HG03558 (cell line): ENCODE measurements at regions not wholly inside any gene's neighbourhood (a gene's known extent, or its start where the extent isn't known, plus 50 kb on each side); places are given as distances from the start of the nearest gene placed in this dataset.

Experiments used
- ATAC-seq: cut with Tn5 transposase; IDR thresholded peaks from one replicate; pipeline ENCODE4 v1.9.1; 2021; ENCODE audit warnings: moderate number of reproducible peaks; ENCODE audit not compliant: unreplicated experiment; ENCODE audit errors: extremely low read depth

DNA sequence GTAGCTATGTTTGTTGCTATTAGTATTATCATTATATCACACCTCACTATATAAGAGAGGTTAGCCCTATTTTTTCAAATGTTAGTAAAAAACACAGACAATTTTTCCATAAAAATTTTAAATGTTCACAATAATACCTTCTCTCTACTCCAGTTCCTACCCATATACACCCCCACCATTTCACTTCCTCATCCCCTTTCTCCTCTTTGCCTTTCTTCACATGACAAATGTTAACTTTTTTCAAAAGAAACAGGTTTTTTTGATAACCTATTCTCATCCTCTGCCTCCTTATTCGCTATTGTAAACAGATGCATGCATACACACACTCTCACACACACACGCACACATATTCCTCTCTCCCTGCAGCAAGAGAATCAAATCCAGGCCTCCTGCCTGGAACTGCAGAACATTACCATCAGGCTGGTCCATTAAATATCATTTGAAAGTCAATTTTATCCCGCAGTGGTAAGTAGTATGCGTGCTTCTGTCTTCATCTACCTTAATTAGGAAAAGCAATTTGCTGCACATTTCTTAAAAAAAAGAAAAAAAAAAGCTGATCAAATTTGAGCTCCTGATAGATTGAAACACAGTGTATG is 55.5 kb downstream of the MID1IP1 start:
- ATAC-seq, result no peak

DNA sequence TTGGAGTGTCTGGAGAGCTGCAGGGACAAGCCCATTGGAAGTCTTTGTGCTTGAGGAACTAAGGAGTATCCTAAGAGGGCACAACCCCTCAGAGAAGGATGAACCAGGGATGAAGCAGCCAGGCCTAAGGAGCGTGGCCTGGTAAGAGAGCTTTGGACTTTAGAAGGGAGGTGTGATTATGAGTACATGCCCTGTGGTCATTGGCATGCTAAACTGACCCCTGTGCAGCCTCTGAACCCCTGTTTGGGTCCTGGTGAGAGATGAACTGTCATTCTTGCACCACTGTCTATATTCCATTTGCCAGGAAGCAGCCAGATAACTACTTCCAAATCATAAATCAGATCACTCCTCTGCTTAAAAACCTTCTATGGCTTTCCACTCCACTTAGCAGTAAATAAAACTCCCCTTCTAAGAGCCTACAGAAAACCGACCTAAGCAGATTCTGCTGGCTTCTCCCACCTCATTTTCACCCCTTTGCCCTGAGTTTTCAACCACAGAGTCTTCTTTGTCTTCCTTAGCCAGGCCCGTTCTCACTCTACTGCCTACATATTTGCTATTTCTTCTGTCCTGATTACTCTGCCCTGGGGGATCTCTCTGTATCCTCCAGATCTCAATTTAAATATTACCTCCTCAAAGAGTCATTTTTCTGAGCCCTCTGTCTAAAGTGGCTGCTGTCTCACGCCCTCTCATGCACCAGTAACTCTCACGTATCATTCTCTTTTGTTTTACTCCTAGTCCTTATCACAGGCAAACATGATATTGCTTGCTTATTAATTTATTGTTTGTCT is 56.7 kb downstream of the MID1IP1 start:
- no peak for ATAC-seq

DNA sequence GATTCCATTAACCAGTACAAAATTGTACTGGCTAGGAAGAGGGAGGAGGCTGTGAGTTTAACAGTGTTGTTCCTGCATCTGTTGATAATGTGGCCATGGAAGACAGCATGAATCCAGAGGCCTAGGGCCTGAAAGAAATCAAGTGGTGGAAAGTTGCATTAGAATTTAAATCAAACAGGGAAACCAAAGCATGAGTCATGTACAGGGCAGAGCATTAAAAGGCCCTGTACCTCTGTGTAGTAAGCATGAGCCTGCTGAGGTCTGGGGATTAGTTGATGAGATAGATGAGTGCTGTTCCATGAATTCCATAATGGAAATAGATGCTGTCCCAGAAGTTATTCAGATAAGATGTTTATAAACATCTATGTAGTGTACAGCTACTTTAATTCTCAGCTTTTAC is 58.3 kb downstream of the MID1IP1 start:
- no peak for ATAC-seq

DNA sequence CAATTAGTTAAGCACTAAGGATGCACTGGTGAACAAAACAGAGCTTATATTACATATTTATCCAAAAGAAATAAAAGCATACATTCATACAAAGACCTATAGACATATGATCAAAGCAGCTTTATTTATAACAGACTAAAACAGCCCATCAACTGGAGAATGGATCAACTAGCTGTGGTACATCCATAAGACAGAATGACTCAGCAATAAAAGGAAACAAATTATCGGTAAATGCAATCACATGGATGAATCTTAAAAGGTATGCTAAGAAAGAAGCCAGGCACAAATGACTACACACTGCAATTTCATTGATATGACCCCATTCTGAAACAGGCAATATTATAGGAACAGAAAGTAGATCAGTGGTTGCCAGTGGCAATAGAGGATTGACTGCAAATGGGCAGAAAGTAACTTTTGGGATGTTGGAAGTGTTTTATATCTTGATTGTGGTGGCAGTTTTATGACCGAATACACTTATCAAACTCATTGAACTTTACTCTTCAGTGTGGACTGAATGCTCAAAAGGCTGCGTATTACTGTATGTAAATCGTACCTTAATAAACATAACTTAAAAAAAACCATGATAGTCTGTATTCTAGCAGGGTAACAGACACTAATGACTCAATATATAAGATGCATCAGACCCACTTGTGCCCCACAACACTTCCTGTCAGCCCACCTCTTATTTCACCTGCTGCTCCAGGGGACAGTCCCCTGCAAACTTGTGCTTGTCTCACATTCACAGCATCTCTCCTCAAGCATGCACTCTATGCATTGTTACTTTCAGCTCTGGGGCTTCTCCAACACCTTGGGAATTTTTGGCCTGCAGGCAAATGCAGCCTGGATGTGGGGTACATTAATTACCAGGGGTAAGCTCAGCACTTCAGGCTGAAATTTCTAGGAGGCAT is 59.1 kb downstream of the MID1IP1 start:
- ATAC-seq, result no peak

DNA sequence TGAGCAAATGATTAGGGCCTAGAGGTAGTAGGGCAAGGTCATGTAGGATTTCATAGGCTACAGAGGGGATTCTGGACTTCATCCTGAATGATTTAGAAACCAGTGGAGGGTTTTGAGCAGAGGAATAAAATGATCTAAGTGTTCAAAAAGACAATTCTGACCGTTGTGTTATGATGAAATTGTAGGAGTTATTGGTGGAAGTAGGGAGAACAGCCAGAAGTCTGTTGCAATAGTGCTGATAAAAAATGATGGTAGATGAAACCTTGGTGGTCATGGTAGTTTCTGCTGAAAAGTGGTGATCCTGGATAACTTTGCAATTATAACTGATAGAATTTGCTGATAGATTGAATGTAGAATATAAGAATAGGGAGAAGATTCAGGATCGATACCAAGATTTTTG is 60.2 kb downstream of the MID1IP1 start:
- no peak for ATAC-seq

DNA sequence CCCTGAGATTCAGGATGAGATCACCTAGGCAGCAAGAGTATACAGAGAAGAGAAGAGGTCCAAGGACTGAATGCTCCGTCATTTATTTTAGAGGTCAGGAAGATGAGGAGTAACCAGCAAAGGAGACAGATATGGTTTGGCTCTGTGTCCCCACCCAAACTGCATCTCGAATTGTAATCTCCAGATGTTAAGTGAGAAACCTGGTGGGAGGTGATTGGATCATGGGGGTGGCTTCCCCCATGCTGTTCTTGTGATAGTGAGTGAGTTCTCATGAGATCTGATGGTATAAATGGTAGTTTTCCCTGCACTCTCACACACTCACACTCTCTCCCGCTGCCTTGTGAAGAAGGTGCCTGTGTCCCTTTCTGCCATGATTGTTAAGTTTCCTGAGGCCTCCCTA is 60.8 kb downstream of the MID1IP1 start:
- ATAC-seq, result no peak

DNA sequence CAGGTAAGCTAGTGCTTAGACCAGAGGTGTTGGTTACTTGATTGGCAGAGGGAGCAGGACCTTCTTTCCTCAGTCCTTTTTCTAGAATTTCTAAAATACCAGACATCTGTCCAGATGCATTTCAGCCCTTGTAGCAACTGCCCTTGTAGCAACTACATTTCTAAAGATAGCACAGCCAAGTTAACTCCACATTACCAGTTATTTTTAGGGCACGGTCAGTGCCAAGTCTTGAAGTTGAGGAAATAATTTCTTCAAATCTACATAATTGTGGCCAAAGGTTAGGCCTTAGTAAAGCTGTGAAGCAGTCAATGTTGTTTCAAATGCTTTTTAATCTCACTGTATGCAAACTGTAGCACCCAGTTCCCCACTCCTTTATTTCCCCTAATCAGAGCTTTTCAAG is 62.9 kb downstream of the MID1IP1 start:
- no peak for ATAC-seq

DNA sequence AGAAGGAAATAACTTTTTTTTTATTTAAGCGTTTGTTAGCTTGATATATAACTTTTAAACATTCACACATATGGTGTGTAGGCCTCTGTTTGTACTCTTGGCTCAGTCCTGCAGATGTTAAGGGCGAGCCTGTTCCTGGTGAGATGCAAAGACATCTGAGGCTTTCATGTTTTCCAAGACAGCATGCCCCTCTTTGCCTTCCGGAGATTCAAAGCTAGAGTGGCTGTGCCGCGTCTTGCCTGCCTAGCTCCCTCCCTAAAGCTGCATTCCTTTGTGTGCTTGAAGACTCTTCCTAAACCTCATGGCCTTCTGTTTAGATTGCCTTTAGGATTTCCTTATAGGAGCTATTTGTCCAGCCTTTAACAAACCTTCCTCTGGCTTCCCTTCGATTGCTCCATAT is 67.1 kb downstream of the MID1IP1 start:
- ATAC-seq, result no peak

DNA sequence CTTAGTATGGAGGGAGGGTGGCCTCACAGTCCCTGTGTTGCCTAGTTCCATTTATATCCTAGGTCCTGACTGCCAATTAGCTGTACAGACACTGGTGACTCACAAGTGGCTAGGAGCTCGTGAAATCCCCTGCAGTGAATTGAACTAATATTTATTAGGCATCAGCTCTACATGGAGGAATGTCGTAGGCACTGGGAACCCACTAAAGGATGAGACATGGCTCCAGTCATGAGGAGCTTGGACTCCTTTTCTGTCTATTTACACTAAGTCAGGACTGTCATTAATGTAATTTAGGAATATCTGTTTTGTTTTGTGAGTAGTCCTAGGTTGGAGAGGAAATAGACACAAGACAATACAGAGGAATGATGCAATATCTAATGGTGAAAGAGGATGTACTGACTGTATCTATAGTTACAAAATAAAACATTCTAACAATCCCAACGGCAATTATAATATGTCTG is 67.7 kb downstream of the MID1IP1 start:
- no peak for ATAC-seq

DNA sequence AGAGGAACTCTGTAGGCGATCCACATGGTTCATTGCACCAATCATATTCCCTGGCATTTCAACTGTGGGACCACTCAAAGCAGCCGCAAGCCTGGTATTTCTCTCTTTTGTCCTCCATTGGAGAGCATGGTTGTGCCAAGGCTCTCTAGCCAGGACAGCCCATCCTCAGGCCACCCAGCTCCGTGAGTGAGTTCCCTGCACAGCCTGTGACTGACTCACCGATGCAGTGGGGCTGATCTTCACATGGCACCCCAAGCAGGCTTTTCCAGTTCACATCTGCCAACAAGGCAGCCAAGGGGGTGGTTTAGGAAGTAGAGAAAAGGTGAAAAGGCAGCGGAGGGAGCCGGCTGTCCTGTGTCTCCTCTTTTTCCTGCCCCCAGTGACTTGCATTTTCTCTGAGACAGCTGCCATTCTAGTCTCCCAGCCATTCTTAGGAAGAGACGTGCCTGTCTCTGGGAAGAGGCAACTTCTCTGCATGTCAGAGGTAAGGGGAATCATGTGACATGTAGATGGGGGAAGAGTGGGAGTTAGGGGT is 69.2 kb downstream of the MID1IP1 start:
- ATAC-seq, result no peak

DNA sequence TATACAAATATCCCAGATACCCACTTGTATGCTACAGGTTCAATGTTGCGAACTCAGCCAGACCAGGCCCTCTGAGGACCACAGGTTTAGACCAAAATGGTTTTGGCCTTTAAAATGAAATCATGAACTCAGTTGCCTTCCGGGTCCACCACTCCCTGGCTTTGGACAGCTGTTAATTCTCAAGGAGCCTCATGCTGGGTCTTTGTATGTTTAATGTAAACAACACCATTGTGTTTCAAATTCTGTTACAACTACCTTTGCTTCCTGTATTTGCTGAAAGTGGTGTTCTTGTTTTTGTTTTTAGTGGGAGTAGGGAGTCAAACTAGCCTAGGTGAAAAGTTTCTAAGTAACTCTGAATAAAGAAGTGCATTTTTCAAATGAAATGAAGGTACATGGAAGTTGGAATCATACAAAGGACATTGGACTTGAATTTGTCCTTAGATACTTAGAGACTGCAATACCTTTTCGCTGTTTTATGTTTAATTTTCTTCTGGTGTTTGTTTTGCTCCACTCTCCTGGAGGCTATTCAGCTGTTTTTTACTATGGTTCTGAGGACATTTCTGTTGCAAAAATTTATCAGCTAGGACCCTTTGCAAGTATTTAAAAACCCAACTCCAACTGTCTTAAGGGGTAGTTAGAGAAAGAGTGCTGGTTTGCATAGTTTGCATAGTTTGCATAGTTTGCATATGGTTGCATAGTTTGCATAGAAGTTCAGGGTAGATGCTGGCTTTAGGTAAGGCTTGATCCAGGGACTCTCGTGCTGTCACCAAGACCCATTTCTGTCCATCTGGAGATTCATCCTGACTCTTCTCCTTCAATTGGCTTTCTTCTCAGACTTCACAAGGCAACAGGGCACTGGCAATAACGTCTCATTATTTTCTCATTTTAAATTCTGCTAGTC is 70.1 kb downstream of the MID1IP1 start:
- ATAC-seq, result no peak

DNA sequence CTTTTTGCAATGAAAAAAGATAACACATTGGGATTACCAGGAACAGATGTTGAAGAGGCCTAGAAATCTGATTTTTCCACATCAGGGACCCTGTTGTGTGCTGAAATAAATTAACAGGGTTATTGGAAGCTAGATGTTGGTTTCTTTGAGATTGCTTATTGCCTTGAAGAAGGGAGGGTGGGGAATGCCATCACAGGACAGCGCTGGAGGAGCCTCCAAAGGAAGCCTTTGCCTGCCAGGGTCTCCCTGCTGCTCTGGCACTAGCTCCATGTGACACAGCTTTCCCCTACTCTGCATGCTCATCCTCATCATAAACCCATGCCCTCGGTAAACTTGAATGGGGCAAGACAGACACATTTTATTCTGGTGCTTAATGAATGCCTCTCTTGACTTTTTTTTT is 76.1 kb downstream of the MID1IP1 start:
- no peak for ATAC-seq

DNA sequence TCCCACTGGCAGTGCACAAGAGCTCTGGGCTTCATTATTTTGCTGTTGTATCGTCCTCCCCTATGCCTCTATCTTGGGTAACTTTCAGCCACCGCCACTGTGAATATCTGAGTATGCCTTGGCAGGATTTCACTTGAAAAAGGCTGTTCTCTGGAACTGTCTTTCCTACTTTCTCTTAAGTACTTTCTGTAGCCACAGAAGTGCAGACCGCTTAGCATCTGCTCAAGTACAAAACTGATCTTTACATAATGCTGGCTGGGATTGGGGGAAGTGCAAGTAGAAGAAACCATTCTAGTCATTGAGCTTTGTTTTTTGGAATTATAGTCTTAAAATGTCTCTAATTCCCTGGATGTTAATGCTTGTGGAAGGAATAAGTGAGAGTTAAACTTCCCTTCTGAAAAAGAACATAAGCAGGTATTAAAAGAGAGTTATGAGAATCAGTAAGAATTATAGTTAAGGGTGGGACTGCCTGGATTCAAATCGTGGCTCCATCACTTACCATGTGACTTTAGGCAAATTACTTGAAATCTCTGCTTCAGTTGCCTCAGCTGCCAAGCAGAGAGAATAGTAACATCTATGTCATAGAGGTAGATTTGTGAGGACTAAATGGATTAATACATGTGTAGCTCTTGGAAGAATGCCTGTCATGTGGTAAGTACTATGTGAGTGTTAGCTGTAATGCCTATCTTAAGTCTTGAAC is 77.5 kb downstream of the MID1IP1 start:
- no peak for ATAC-seq

DNA sequence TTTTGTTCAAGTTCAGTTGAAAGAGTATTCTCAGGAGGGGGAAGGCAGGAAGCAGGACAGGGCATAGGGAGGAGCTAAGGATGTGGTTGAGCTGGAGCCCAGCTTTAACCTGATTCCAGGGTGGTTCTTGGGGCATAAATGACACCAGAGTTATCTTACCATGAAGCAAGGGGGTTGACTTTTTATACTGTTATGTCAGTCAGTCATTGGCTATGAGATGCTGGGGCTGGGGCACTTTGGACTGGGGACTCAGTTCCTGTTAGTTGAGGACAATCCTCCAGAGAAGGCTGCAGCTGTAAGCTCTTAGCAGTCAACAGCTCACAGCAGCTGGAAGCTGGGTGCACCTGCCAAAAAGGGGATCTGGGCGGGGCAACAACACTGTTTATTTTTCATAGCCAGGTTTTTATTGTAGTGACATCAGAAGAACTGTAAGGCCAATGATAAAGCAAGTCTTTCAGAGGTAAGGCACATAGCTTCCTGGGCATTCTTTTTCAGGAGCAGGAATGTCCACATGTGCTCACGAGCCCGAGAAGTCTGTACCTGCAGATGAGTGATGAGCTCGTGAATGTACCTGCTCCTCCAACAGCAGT is 78.5 kb downstream of the MID1IP1 start:
- peak; percentile 44 for ATAC-seq

DNA sequence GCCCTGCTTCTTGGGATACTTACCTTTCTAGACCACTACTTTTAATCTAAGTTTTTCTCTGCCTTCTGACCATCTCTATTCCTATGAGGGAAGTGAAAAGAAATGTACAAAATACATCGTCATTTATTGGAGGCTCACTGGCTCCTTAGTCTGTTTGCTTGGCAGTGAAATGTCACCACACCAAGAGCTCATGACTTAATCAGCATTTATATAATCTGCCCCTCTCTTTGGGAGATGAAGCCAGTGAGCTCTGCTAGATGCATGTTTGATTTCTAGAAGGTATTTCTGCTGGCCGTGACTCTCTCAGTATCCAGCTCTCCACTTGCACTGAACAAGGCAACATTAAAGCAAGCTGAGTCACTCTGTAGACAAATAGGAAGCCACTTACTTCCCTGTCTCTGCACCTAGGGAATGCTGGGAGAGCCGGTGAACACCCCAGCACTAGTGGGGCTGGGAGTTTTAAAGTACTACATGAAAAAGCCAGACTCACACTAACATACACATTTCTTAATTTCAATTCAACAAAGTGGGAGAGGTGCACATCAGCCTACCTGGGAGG is 79.1 kb downstream of the MID1IP1 start:
- no peak for ATAC-seq

DNA sequence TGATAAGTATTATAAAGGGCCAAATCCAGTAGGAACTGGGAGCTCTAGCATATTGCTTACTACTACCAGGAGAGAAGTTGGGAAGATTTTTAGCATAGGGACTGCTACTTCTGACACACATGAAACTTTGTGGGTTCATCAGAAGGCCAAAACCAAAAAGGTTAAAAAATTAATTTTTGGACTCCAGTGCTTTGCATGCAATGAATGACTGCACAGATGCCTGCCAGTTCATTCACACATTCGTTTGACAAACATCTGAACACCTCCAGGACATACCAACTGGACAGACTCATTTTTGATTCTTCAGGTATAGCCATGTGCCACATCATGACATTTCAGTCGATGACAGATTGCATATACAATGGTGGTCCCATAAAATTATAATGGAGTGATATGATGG is 79.8 kb downstream of the MID1IP1 start:
- no peak for ATAC-seq

DNA sequence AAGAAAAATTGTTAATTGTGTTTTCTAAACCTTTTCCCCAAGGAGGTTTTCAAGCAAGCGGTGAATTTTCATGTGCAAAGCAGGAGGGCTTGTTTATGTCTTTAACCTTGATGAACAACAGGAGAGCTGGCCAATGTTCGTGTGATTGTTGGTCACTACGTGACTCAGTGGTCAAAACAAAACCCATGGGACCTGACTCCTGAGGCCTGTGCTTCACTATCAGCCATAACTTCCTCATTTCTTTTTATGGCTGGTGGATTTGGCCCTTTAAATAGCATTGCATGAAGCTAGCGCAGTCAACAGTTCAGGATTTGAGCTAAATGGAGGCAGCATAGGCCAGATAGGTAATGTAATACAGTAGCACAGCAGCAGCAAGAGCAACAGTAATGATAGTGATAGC is 80.5 kb downstream of the MID1IP1 start:
- ATAC-seq, result no peak

DNA sequence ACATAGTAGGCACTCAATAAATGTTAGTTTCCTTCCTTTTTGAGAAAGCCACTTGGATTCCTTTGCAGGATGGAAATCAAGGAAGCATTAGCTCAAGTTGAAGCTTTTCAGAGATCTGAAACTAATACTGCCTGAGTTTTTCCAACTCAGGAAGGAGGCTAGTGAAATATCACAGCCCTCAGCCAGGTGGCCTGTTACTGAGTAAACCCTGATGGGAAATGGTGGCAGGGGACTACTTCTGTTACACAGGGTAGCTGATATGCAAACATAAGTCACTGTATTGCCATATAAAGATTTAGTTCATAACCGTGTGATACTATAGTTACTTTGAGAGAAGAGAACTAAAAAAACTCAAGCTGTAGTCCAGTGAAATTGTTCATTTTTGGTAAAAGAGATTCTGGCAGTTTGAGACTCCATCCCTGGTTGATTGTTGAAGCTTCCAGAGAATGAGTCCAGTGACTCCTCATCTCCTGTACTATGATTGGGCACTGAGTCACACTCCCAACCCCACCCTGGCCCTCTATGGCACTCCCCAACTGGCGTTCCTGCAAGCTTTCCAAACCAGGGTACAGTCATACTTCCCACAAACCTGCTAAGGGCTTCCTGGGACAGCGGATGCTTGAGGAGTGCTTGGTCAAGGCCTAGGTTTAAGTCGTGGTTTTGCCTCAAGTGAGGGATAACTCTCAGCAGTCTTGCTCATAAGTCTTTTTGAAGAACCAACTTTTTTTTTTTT is 81.8 kb downstream of the MID1IP1 start:
- ATAC-seq, result no peak
